Endodermal cell (in vitro differentiated cells): ENCODE measurements at regions not wholly inside any gene's neighbourhood (a gene's known extent, or its start where the extent isn't known, plus 50 kb on each side); places are given as distances from the start of the nearest gene placed in this dataset.

ENCODE experiments used
- DNase-seq: peaks from one replicate; pipeline ENCODE4 v3.0.0-alpha.2; 2017
- H3K27ac ChIP-seq: 2 replicates; pipeline ENCODE4 v1.5.1; 2013; ENCODE audit warnings: mild to moderate bottlenecking, low read depth, low read length, moderate library complexity
- H3K27me3 ChIP-seq: 2 replicates; pipeline ENCODE4 v1.6.1; 2013; ENCODE audit warnings: mild to moderate bottlenecking, low read length, moderate library complexity; ENCODE audit not compliant: insufficient read depth, control insufficient read depth, poor library complexity, severe bottlenecking
- H3K36me3 ChIP-seq: 2 replicates; pipeline ENCODE4 v1.7.0; 2013; ENCODE audit warnings: mild to moderate bottlenecking, low read length, moderate library complexity; ENCODE audit not compliant: control insufficient read depth, insufficient read depth
- H3K4me1 ChIP-seq: one replicate; pipeline ENCODE4 v1.7.0; 2013; ENCODE audit warnings: low read length; ENCODE audit not compliant: control insufficient read depth, insufficient read depth
- H3K4me3 ChIP-seq: 2 replicates; pipeline ENCODE4 v1.5.1; 2013; ENCODE audit warnings: mild to moderate bottlenecking, low read length, moderate library complexity
- H3K9ac ChIP-seq: 2 replicates; pipeline ENCODE4 v1.6.1; 2013; ENCODE audit warnings: mild to moderate bottlenecking, low read length, moderate library complexity; ENCODE audit not compliant: poor library complexity, severe bottlenecking; ENCODE audit errors: extremely low read depth
- H3K9me3 ChIP-seq: 2 replicates; pipeline ENCODE4 v1.6.1; 2013; ENCODE audit warnings: mild to moderate bottlenecking, low read length, moderate library complexity; ENCODE audit not compliant: control insufficient read depth
- H3K27ac Mint-ChIP-seq: 2 replicates; pipeline ENCODE4 v1.8.0; 2020; ENCODE audit warnings: mixed read lengths
- H3K27me3 Mint-ChIP-seq: 2 replicates; pipeline ENCODE4 v1.8.0; 2021; ENCODE audit warnings: mild to moderate bottlenecking, mixed read lengths; ENCODE audit not compliant: insufficient read depth
- H3K36me3 Mint-ChIP-seq: 2 replicates; pipeline ENCODE4 v1.8.0; 2020; ENCODE audit warnings: low read depth, mixed read lengths
- H3K4me1 Mint-ChIP-seq: 2 replicates; pipeline ENCODE4 v1.8.0; 2020; ENCODE audit warnings: mixed read lengths
- H3K4me3 Mint-ChIP-seq: 2 replicates; pipeline ENCODE4 v1.8.0; 2020; ENCODE audit warnings: mild to moderate bottlenecking, moderate library complexity, mixed read lengths
- H3K9me3 Mint-ChIP-seq: 2 replicates; pipeline ENCODE4 v1.8.0; 2020; ENCODE audit warnings: mild to moderate bottlenecking, mixed read lengths
- CTCF ChIP-seq: fragments of 200-600 bp; sonication (generic); conservative IDR thresholded peaks from 2 replicates; pipeline ENCODE4 v1.5.0; 2021; ENCODE audit warnings: antibody characterized with exemption, mild to moderate bottlenecking
- WGBS, 2 experiments: methylation state at CpG; one replicate each; pipeline versions ENCODE4 v1.1.5 to v1.1.7; 2013; ENCODE audit warnings: missing lambda C conversion rate in 2 of 2, mixed read lengths in 1 of 2; ENCODE audit not compliant: insufficient coverage in 1 of 2, insufficient read length in 1 of 2; 5-methylcytosine and 5-hydroxymethylcytosine counted together

GRCh38 chr7:33760146-33760545 lies 145.2 kb upstream of the BMPER start:
- H3K36me3 Mint-ChIP-seq, result no peaks in the 10 kb centered on the region
- no peaks in the 10 kb centered on the region for H3K27me3 Mint-ChIP-seq
- peaks cover 66% of the 10 kb centered on the region for H3K4me1 Mint-ChIP-seq

GRCh38 chr7:33760834-33761233 lies 144.5 kb upstream of the BMPER start:
- H3K4me1 Mint-ChIP-seq, result peaks cover 64% of the 10 kb centered on the region
- no peaks in the 10 kb centered on the region for H3K36me3 Mint-ChIP-seq
- no peaks in the 10 kb centered on the region for H3K9me3 ChIP-seq
- no peaks in the 10 kb centered on the region for H3K27me3 ChIP-seq
- no peak overlapping the region for H3K27ac ChIP-seq
- 56% methylated on average over 3 of the region's 3 CpGs; no CpG with 5 or more reads in 1 of the 2 experiments for WGBS, 2 experiments
- H3K27me3 Mint-ChIP-seq, result no peaks in the 10 kb centered on the region
- H3K9me3 Mint-ChIP-seq, result peaks cover 2% of the 10 kb centered on the region
- H3K27ac Mint-ChIP-seq, result peak overlapping the region; percentile 93
- no peaks in the 10 kb centered on the region for H3K36me3 ChIP-seq
- peaks cover 22% of the 10 kb centered on the region for H3K4me1 ChIP-seq
- no peak overlapping the region for H3K9ac ChIP-seq
- H3K4me3 Mint-ChIP-seq, result no peak overlapping the region
- no peak for TF ChIP-seq CTCF
- no peak for DNase-seq
- no peak overlapping the region for H3K4me3 ChIP-seq

More at GRCh38 chr7:33760146-33760545, 145.2 kb upstream of the BMPER start:
- Mint-ChIP-seq H3K4me3 (no peak overlapping the region), H3K9me3 (peaks cover 2% of the 10 kb centered on the region), H3K27ac (peak overlapping the region; percentile 20)
- Histone ChIP-seq H3K9ac (no peak overlapping the region), H3K27ac (no peak overlapping the region), H3K4me1 (peaks cover 20% of the 10 kb centered on the region), H3K36me3 (no peaks in the 10 kb centered on the region), H3K4me3 (no peak overlapping the region), H3K9me3 (no peaks in the 10 kb centered on the region), H3K27me3 (no peaks in the 10 kb centered on the region)
- DNase-seq, result no peak
- 91 to 100% methylated on average over 1 to 3 of the region's 3 CpGs for WGBS, 2 experiments
- TF ChIP-seq CTCF, result no peak

- peaks cover 62% of the 10 kb centered on the region for H3K4me1 Mint-ChIP-seq
- H3K27ac Mint-ChIP-seq, result peak overlapping the region; percentile 93
- no peaks in the 10 kb centered on the region for H3K27me3 Mint-ChIP-seq
- peaks cover 2% of the 10 kb centered on the region for H3K9me3 Mint-ChIP-seq
- no peaks in the 10 kb centered on the region for H3K9me3 ChIP-seq
- no peak overlapping the region for H3K9ac ChIP-seq
- H3K36me3 Mint-ChIP-seq, result no peaks in the 10 kb centered on the region
- peak overlapping the region; percentile 3 for H3K27ac ChIP-seq
- H3K27me3 ChIP-seq, result no peaks in the 10 kb centered on the region
- TF ChIP-seq CTCF, result no peak
- WGBS, 2 experiments, result 83 to 88% methylated on average over 7 of the region's 7 CpGs
- no peak overlapping the region for H3K4me3 ChIP-seq
- no peak overlapping the region for H3K4me3 Mint-ChIP-seq
- H3K36me3 ChIP-seq, result no peaks in the 10 kb centered on the region
- peaks cover 20% of the 10 kb centered on the region for H3K4me1 ChIP-seq
- DNase-seq, result no peak
Observed at GRCh38 chr7:33761449-33762080, 143.8 kb upstream of the BMPER start.
